Right lobe of liver (tissue), 6 donors: ENCODE measurements at regions not wholly inside any gene's neighbourhood (a gene's known extent, or its start where the extent isn't known, plus 50 kb on each side); places are given as distances from the start of the nearest gene placed in this dataset.

Experiments used
- ATAC-seq, 4 donors: fragments of 200-7000 bp; cut with Tn5 transposase; one replicate each; pipeline ENCODE4 v1.9.1; 2020; ENCODE audit warnings: mild to moderate bottlenecking in 4 of 4, moderate library complexity in 4 of 4
- DNase-seq, 3 donors: peaks; one replicate each; pipeline ENCODE4 v3.0.0-alpha.2; 2020
- H3K27ac ChIP-seq, 3 donors: fragments of 200-600 bp; one replicate each; pipeline ENCODE4 v1.8.0; 2022
- H3K27me3 ChIP-seq, 2 donors: fragments of 200-600 bp; one replicate each; pipeline ENCODE4 v1.8.0; 2022
- H3K36me3 ChIP-seq, 4 donors: fragments of 200-600 bp; sonication (generic) in 1 of 4; one replicate each; pipeline versions ENCODE4 v1.5.1 to v1.8.0; 2017 to 2022; ENCODE audit warnings: control low read depth in 1 of 4
- H3K4me1 ChIP-seq, 4 donors: fragments of 200-600 bp; sonication (generic) in 1 of 4; one replicate each; pipeline versions ENCODE4 v1.5.1 to v1.8.0; 2017 to 2022; ENCODE audit warnings: control low read depth in 1 of 4
- H3K4me3 ChIP-seq, 3 donors: fragments of 200-600 bp; one replicate each; pipeline ENCODE4 v1.8.0; 2022
- H3K9me3 ChIP-seq, 4 donors: fragments of 200-600 bp; sonication (generic) in 1 of 4; one replicate each; pipeline versions ENCODE4 v1.5.1 to v1.8.0; 2017 to 2022; ENCODE audit warnings: control low read depth in 1 of 4
- CTCF ChIP-seq, 4 donors: fragments of 200-600 bp in 3 of 4; fragments of 450-650 bp in 1 of 4; IDR thresholded peaks; one replicate each; pipeline versions ENCODE4 v1.5.1 to v1.8.0; 2016 to 2022; ENCODE audit warnings: antibody characterized with exemption in 4 of 4, mild to moderate bottlenecking in 2 of 4
- POLR2A ChIP-seq: fragments of 450-650 bp; IDR thresholded peaks from one replicate; pipeline ENCODE4 v1.6.1; 2017; ENCODE audit warnings: antibody characterized with exemption, mild to moderate bottlenecking
- WGBS: methylation state at CpG from one replicate; pipeline ENCODE4 v1.1.6; 2018; ENCODE audit warnings: low coverage, low lambda C conversion rate; ENCODE audit not compliant: insufficient coverage; ENCODE audit errors: missing lambda C conversion rate; 5-methylcytosine and 5-hydroxymethylcytosine counted together
- intact Hi-C, 2 donors: fragments of 100-400 bp; cut with DNase I; formaldehyde crosslinking; loops; one replicate each; pipeline versions ENCODE4 v1.11.2 to v1.14.1; 2022
- donor health status: DM: no; HTN: yes; CAD: no.
- donor health status: DM: no; HTN: no; CAD: no.
- donor health status: DM: no; HTN: no; CAD: no.
- donor health status: DM: no; HTN: yes; CAD: no.
- donor health status: DM: no; HTN: yes; CAD: no.

GRCh38 chr10:104516986-104517385 lies 124.1 kb upstream of the SORCS3 start:
- no peak for TF ChIP-seq CTCF (IDR thresholded peaks at IDR 0.05)
- Histone ChIP-seq H3K27me3 (no peaks in the 10 kb centered on the region), H3K27ac (no peak overlapping the region), H3K4me1 (no peaks in the 10 kb centered on the region), H3K9me3 (no peaks in the 10 kb centered on the region), H3K4me3 (no peak overlapping the region), H3K36me3 (no peaks in the 10 kb centered on the region)
- intact Hi-C loops: no loop called here
- WGBS: 75% methylated on average over 2 of the region's 2 CpGs
- ATAC-seq (no peak), DNase-seq (no peak)

GRCh38 chr10:104517946-104518345 lies 123.1 kb upstream of the SORCS3 start:
- Histone ChIP-seq H3K36me3 (no peaks in the 10 kb centered on the region), H3K27ac (no peak overlapping the region), H3K4me1 (no peaks in the 10 kb centered on the region), H3K27me3 (no peaks in the 10 kb centered on the region), H3K9me3 (no peaks in the 10 kb centered on the region), H3K4me3 (no peak overlapping the region)
- ATAC-seq: no peak
- intact Hi-C loops: no loop called here
- DNase-seq: no peak
- no peak for TF ChIP-seq CTCF (IDR thresholded peaks at IDR 0.05)
- TF ChIP-seq POLR2A: no peak
- WGBS: 43% methylated on average over 4 of the region's 4 CpGs

GRCh38 chr10:104518891-104519290 lies 122.2 kb upstream of the SORCS3 start:
- intact Hi-C loops: no loop called here
- no peak for TF ChIP-seq CTCF (IDR thresholded peaks at IDR 0.05)
- no peak for TF ChIP-seq POLR2A
- DNase-seq: no peak
- Histone ChIP-seq H3K27me3 (no peaks in the 10 kb centered on the region), H3K4me3 (no peak overlapping the region), H3K27ac (no peak overlapping the region), H3K36me3 (no peaks in the 10 kb centered on the region), H3K4me1 (no peaks in the 10 kb centered on the region), H3K9me3 (no peaks in the 10 kb centered on the region)
- WGBS: 62% methylated on average over 5 of the region's 6 CpGs
- no peak for ATAC-seq

- H3K36me3 ChIP-seq: no peaks in the 10 kb centered on the region
- no peaks in the 10 kb centered on the region for H3K4me1 ChIP-seq
- no peak for ATAC-seq
- no peaks in the 10 kb centered on the region for H3K27me3 ChIP-seq
- no peak overlapping the region for H3K4me3 ChIP-seq
- intact Hi-C loops: no loop called here
- no peak for TF ChIP-seq POLR2A
- no peak for TF ChIP-seq CTCF (IDR thresholded peaks at IDR 0.05)
- WGBS: 30% methylated on average over 4 of the region's 11 CpGs
- H3K27ac ChIP-seq: no peak overlapping the region
- H3K9me3 ChIP-seq: no peaks in the 10 kb centered on the region
- DNase-seq: no peak
Observed at GRCh38 chr10:104520653-104521052, 120.4 kb upstream of the SORCS3 start.
